ENCODE measurements at regions not wholly inside any gene's neighbourhood (a gene's known extent, or its start where the extent isn't known, plus 50 kb on each side); places are given as distances from the start of the nearest gene placed in this dataset.

DNA sequence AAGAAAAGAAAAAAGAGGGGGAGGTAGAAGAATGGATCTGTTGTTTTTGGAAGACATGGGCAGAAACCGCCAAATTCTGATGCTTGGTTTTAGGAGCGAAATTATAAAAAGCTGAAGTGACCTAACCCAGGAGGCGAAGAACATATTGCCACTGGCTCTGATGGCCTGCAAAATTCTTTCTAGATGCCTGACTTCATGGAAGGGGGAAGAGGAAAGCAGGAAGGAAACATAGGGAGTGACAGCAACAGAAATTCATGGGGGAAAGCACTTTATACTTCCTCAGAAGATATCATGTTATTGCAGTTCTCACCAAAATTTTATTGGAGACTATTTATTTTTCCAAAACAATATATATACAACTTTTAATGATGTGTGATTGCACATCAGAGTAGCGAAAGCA, 213.5 kb downstream of the DLEU7 start:
- TF ChIP-seq, protein P1, sequence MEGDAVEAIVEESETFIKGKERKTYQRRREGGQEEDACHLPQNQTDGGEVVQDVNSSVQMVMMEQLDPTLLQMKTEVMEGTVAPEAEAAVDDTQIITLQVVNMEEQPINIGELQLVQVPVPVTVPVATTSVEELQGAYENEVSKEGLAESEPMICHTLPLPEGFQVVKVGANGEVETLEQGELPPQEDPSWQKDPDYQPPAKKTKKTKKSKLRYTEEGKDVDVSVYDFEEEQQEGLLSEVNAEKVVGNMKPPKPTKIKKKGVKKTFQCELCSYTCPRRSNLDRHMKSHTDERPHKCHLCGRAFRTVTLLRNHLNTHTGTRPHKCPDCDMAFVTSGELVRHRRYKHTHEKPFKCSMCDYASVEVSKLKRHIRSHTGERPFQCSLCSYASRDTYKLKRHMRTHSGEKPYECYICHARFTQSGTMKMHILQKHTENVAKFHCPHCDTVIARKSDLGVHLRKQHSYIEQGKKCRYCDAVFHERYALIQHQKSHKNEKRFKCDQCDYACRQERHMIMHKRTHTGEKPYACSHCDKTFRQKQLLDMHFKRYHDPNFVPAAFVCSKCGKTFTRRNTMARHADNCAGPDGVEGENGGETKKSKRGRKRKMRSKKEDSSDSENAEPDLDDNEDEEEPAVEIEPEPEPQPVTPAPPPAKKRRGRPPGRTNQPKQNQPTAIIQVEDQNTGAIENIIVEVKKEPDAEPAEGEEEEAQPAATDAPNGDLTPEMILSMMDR (IDR thresholded peaks at IDR 0.05): no peak
- TF ChIP-seq POLR2A (IDR thresholded peaks at IDR 0.05): no peak
